Trophoblast cell (in vitro differentiated cells and primary cell): ENCODE measurements at regions not wholly inside any gene's neighbourhood (a gene's known extent, or its start where the extent isn't known, plus 50 kb on each side); places are given as distances from the start of the nearest gene placed in this dataset.

Source experiments
- DNase-seq, 2 donors: peaks; one replicate each; pipeline ENCODE4 v3.0.0-alpha.2; 2016
- H2AFZ ChIP-seq: 2 replicates; pipeline ENCODE4 v1.6.1; 2013; ENCODE audit warnings: low read length, moderate library complexity, mild to moderate bottlenecking; ENCODE audit not compliant: insufficient read depth, poor library complexity
- H2AK5ac ChIP-seq: 2 replicates; pipeline ENCODE4 v1.6.1; 2013; ENCODE audit warnings: mild to moderate bottlenecking, low read length
- H2BK120ac ChIP-seq: 2 replicates; pipeline ENCODE4 v1.6.1; 2013; ENCODE audit warnings: low read length, mild to moderate bottlenecking, moderate library complexity; ENCODE audit not compliant: insufficient read depth, poor library complexity
- H2BK12ac ChIP-seq: 2 replicates; pipeline ENCODE4 v1.6.1; 2013; ENCODE audit warnings: mild to moderate bottlenecking, low read length, moderate library complexity
- H2BK5ac ChIP-seq: 2 replicates; pipeline ENCODE4 v1.6.1; 2013; ENCODE audit warnings: low read length, low read depth, moderate library complexity, mild to moderate bottlenecking; ENCODE audit not compliant: poor library complexity
- H3K14ac ChIP-seq: 2 replicates; pipeline ENCODE4 v1.6.1; 2013; ENCODE audit warnings: mild to moderate bottlenecking, low read length
- H3K18ac ChIP-seq: 2 replicates; pipeline ENCODE4 v1.6.1; 2013; ENCODE audit warnings: mild to moderate bottlenecking, low read length
- H3K23ac ChIP-seq: 2 replicates; pipeline ENCODE4 v1.6.1; 2013; ENCODE audit warnings: low read length
- H3K27ac ChIP-seq: 2 replicates; pipeline ENCODE4 v1.5.1; 2013; ENCODE audit warnings: low read depth, mild to moderate bottlenecking, inconsistent platforms, low read length, moderate library complexity
- H3K27me3 ChIP-seq: 2 replicates; pipeline ENCODE4 v1.6.1; 2013; ENCODE audit warnings: inconsistent platforms, mild to moderate bottlenecking, low read length, moderate library complexity; ENCODE audit not compliant: insufficient read depth
- H3K36me3 ChIP-seq, 2 experiments: 1 replicate in 1 of 2; 2 replicates in 1 of 2; pipeline ENCODE4 v1.6.1; 2013; ENCODE audit warnings: low read length in 2 of 2, mild to moderate bottlenecking in 2 of 2, moderate library complexity in 1 of 2; ENCODE audit not compliant: insufficient read depth in 2 of 2, control insufficient read depth in 1 of 2
- H3K4ac ChIP-seq: 2 replicates; pipeline ENCODE4 v1.6.1; 2013; ENCODE audit warnings: low read depth, mild to moderate bottlenecking, low read length, moderate library complexity
- H3K4me1 ChIP-seq, 2 experiments: 1 replicate in 1 of 2; 2 replicates in 1 of 2; pipeline ENCODE4 v1.6.1; 2013; ENCODE audit warnings: low read length in 2 of 2, mild to moderate bottlenecking in 2 of 2, moderate library complexity in 1 of 2; ENCODE audit not compliant: insufficient read depth in 2 of 2, control insufficient read depth in 1 of 2
- H3K4me2 ChIP-seq: 2 replicates; pipeline ENCODE4 v1.6.1; 2013; ENCODE audit warnings: inconsistent platforms, mild to moderate bottlenecking, low read length, moderate library complexity
- H3K4me3 ChIP-seq: 2 replicates; pipeline ENCODE4 v1.5.1; 2013; ENCODE audit warnings: mild to moderate bottlenecking, low read depth, low read length, inconsistent platforms
- H3K79me1 ChIP-seq: one replicate; pipeline ENCODE4 v1.6.1; 2013; ENCODE audit warnings: low read length
- H3K79me2 ChIP-seq: 2 replicates; pipeline ENCODE4 v1.6.1; 2013; ENCODE audit warnings: low read length, mild to moderate bottlenecking; ENCODE audit not compliant: control insufficient read depth, insufficient read depth, poor library complexity
- H3K9ac ChIP-seq: 2 replicates; pipeline ENCODE4 v1.6.1; 2013; ENCODE audit warnings: mild to moderate bottlenecking, low read length
- H3K9me3 ChIP-seq: 2 replicates; pipeline ENCODE4 v1.6.1; 2013; ENCODE audit warnings: low read depth, mild to moderate bottlenecking, control low read depth, inconsistent platforms, low read length; ENCODE audit not compliant: insufficient read depth
- H4K12ac ChIP-seq: 2 replicates; pipeline ENCODE4 v1.6.1; 2013; ENCODE audit warnings: low read depth, mild to moderate bottlenecking, low read length, moderate library complexity
- H4K8ac ChIP-seq: 2 replicates; pipeline ENCODE4 v1.6.1; 2013; ENCODE audit warnings: low read depth, mild to moderate bottlenecking, low read length, moderate library complexity
- H4K91ac ChIP-seq: one replicate; pipeline ENCODE4 v1.6.1; 2013; ENCODE audit warnings: low read depth, mild to moderate bottlenecking, low read length, moderate library complexity
- WGBS: extraction: QIAGEN DNeasy Blood & Tissue Kit; methylation state at CpG from one replicate; pipeline ENCODE4 v1.1.7; 2013; ENCODE audit warnings: missing lambda C conversion rate; ENCODE audit not compliant: insufficient read length, insufficient coverage; ENCODE audit errors: extremely low coverage; 5-methylcytosine and 5-hydroxymethylcytosine counted together

- no peak overlapping the region for H2AFZ ChIP-seq
- no peak overlapping the region for H2AK5ac ChIP-seq
- no peak overlapping the region for H3K9ac ChIP-seq
- no peak overlapping the region for H3K18ac ChIP-seq
- H3K79me2 ChIP-seq = no peaks in the 10 kb centered on the region
- no peak overlapping the region for H4K91ac ChIP-seq
- no peak overlapping the region for H4K8ac ChIP-seq
- no peak overlapping the region for H3K14ac ChIP-seq
- no peak overlapping the region for H3K23ac ChIP-seq
- peaks cover 4% of the 10 kb centered on the region in 2 experiments for H3K4me1 ChIP-seq
- H4K12ac ChIP-seq = no peak overlapping the region
- no CpG with 5 or more reads among the region's 6 CpGs for WGBS
- peaks cover 2% of the 10 kb centered on the region for H3K79me1 ChIP-seq
- no peaks in the 10 kb centered on the region for H3K36me3 ChIP-seq
- H2BK12ac ChIP-seq = no peak overlapping the region
- H3K4me2 ChIP-seq = no peak overlapping the region
- no peaks in the 10 kb centered on the region for H3K27me3 ChIP-seq
- H3K4ac ChIP-seq = no peak overlapping the region
- no peak overlapping the region for H3K4me3 ChIP-seq
- peaks cover 2% of the 10 kb centered on the region for H3K9me3 ChIP-seq
- H2BK120ac ChIP-seq = no peak overlapping the region
- H3K27ac ChIP-seq = no peak overlapping the region
- no peak overlapping the region for H2BK5ac ChIP-seq
- no peak for DNase-seq
Observed at GRCh38 chr20:1774479-1774878, 116.9 kb upstream of the SIRPG start.

GRCh38 chr20:1773816-1774215 lies 116.2 kb upstream of the SIRPG start:
- H3K27ac ChIP-seq = no peak overlapping the region
- H4K12ac ChIP-seq = no peak overlapping the region
- H2BK5ac ChIP-seq = no peak overlapping the region
- H3K4ac ChIP-seq = no peak overlapping the region
- H3K9me3 ChIP-seq = peaks cover 2% of the 10 kb centered on the region
- H2BK12ac ChIP-seq = no peak overlapping the region
- H3K4me1 ChIP-seq = peaks cover 4% of the 10 kb centered on the region in 2 experiments
- no peak overlapping the region for H3K4me3 ChIP-seq
- no peak overlapping the region for H3K14ac ChIP-seq
- H3K36me3 ChIP-seq = no peaks in the 10 kb centered on the region
- H3K23ac ChIP-seq = no peak overlapping the region
- H4K91ac ChIP-seq = no peak overlapping the region
- H3K18ac ChIP-seq = no peak overlapping the region
- no peak overlapping the region for H2BK120ac ChIP-seq
- H2AK5ac ChIP-seq = no peak overlapping the region
- peaks cover 2% of the 10 kb centered on the region for H3K79me1 ChIP-seq
- WGBS = no CpG with 5 or more reads among the region's 2 CpGs
- DNase-seq = no peak
- H3K27me3 ChIP-seq = no peaks in the 10 kb centered on the region
- H3K9ac ChIP-seq = no peak overlapping the region
- no peaks in the 10 kb centered on the region for H3K79me2 ChIP-seq
- no peak overlapping the region for H4K8ac ChIP-seq
- no peak overlapping the region for H2AFZ ChIP-seq
- H3K4me2 ChIP-seq = no peak overlapping the region

- H3K79me1 ChIP-seq = no peaks in the 10 kb centered on the region
- H3K23ac ChIP-seq = no peak overlapping the region
- no peak overlapping the region for H3K18ac ChIP-seq
- no peak overlapping the region for H3K14ac ChIP-seq
- H2BK12ac ChIP-seq = no peak overlapping the region
- no peak overlapping the region for H2AFZ ChIP-seq
- no peak for DNase-seq
- no peaks in the 10 kb centered on the region for H3K27me3 ChIP-seq
- H3K9ac ChIP-seq = no peak overlapping the region
- no peak overlapping the region for H2BK5ac ChIP-seq
- H3K9me3 ChIP-seq = no peaks in the 10 kb centered on the region
- H4K12ac ChIP-seq = no peak overlapping the region
- no peaks in the 10 kb centered on the region for H3K79me2 ChIP-seq
- no peak overlapping the region for H4K91ac ChIP-seq
- no peak overlapping the region for H4K8ac ChIP-seq
- no peak overlapping the region for H3K4me2 ChIP-seq
- no peak overlapping the region for H3K27ac ChIP-seq
- H3K4me3 ChIP-seq = no peak overlapping the region
- no peaks in the 10 kb centered on the region for H3K36me3 ChIP-seq
- no peak overlapping the region for H2BK120ac ChIP-seq
- no CpG with 5 or more reads among the region's 3 CpGs for WGBS
- no peaks in the 10 kb centered on the region for H3K4me1 ChIP-seq
- H3K4ac ChIP-seq = no peak overlapping the region
- H2AK5ac ChIP-seq = no peak overlapping the region
Observed at GRCh38 chr20:1769491-1769890, 111.9 kb upstream of the SIRPG start.

GRCh38 chr20:1766731-1767130 lies 109.2 kb upstream of the SIRPG start:
- no peak overlapping the region for H2AFZ ChIP-seq
- H3K18ac ChIP-seq = no peak overlapping the region
- H4K8ac ChIP-seq = no peak overlapping the region
- no peak overlapping the region for H3K4me3 ChIP-seq
- H2AK5ac ChIP-seq = no peak overlapping the region
- no peak overlapping the region for H3K14ac ChIP-seq
- no peak for DNase-seq
- H3K36me3 ChIP-seq = no peaks in the 10 kb centered on the region
- no peak overlapping the region for H3K23ac ChIP-seq
- no peak overlapping the region for H2BK5ac ChIP-seq
- no peaks in the 10 kb centered on the region for H3K79me2 ChIP-seq
- H2BK12ac ChIP-seq = no peak overlapping the region
- H3K4ac ChIP-seq = no peak overlapping the region
- no peak overlapping the region for H3K9ac ChIP-seq
- no peak overlapping the region for H2BK120ac ChIP-seq
- H3K27me3 ChIP-seq = no peaks in the 10 kb centered on the region
- no peaks in the 10 kb centered on the region for H3K79me1 ChIP-seq
- no peaks in the 10 kb centered on the region for H3K4me1 ChIP-seq
- no CpG with 5 or more reads among the region's 1 CpG for WGBS
- no peaks in the 10 kb centered on the region for H3K9me3 ChIP-seq
- no peak overlapping the region for H3K27ac ChIP-seq
- H3K4me2 ChIP-seq = no peak overlapping the region
- H4K91ac ChIP-seq = no peak overlapping the region
- no peak overlapping the region for H4K12ac ChIP-seq
